ENCODE measurements at regions not wholly inside any gene's neighbourhood (a gene's known extent, or its start where the extent isn't known, plus 50 kb on each side); places are given as distances from the start of the nearest gene placed in this dataset.
"Not testable (repeated sequence)": the region's sequence is repeated elsewhere in the genome, so short reads cannot be mapped to it uniquely, and the experiment has no call there.

DNA sequence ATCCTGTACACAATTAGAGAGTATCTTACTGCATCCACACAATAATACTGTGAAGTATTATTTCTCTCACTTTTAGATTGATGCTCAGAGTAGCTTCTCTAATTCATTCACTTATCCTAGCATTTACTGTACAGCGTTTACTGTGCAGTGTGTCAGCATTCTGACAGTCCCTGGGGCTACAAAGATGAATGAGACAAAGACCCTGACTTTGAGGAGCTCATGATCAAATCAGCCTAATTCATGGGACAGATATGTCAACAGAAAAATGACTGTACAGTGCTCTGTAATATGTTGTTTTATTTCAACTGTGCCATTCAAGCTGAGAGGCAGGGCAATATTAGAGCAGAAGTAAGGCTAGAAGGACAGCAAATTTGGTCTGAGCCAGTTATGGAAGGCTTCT, 152.5 kb downstream of the ZNF648 start:
- TF ChIP-seq, protein P1, sequence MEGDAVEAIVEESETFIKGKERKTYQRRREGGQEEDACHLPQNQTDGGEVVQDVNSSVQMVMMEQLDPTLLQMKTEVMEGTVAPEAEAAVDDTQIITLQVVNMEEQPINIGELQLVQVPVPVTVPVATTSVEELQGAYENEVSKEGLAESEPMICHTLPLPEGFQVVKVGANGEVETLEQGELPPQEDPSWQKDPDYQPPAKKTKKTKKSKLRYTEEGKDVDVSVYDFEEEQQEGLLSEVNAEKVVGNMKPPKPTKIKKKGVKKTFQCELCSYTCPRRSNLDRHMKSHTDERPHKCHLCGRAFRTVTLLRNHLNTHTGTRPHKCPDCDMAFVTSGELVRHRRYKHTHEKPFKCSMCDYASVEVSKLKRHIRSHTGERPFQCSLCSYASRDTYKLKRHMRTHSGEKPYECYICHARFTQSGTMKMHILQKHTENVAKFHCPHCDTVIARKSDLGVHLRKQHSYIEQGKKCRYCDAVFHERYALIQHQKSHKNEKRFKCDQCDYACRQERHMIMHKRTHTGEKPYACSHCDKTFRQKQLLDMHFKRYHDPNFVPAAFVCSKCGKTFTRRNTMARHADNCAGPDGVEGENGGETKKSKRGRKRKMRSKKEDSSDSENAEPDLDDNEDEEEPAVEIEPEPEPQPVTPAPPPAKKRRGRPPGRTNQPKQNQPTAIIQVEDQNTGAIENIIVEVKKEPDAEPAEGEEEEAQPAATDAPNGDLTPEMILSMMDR (IDR thresholded peaks at IDR 0.05; ENCODE audit: insufficient read depth, low read depth, low read length, missing control alignments), result no peak
- DNase-seq (ENCODE audit: low read depth), result no peak
- no peak overlapping the region for H3K4me3 ChIP-seq (ENCODE audit: low read length)

DNA sequence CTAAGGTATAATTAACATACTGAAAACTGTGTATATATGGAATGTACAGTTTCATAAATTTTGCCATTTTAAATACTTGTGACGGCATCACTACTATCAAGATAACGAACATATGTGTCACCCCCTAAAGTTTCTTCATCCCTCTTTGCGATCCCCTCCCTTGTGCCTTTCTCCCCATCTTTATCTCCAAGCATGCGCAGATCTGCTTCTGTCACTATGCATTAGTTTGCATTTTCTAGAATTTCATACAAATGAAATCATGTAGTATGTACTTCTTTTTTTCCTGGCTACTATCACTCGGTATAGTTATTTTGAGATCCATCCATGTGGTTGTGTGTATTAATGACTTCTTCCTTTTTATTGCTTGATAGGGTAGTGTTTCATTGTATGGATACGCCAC, 154.9 kb downstream of the ZNF648 start:
- TF ChIP-seq, protein P1 (IDR thresholded peaks at IDR 0.05; ENCODE audit: insufficient read depth, low read depth, low read length, missing control alignments), result no peak

DNA sequence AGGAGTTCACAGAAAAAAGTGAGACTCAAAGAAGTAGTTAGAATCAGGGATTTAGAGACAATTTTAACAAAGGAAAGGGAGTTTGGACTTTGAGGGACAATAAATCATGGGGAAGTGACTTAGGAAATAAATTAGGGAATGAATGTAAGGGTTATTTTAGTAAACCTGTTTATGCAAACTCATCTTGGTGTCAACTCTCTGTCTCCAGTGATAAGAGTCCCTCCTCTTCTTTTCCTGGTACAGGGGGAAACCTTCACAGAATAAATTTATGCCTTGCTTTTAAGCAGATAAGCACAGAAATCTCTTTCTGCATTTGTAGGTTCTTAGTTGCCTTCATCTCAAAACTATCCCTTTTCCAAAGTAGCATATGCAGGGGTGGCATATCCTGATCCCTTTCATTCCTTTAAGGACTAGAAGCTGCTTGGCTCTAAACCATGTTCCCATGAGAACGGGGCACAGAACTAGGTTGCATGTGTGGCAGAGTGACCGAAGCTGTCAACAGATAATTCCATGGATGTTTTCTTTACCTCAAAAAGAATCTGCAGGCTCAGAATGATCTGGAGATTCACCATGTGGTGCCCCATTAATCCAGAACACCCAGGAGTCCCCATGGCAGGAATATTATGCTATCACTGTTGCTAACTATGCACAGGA, 155.4 kb downstream of the ZNF648 start:
- TF ChIP-seq, protein P1 (IDR thresholded peaks at IDR 0.05; ENCODE audit: insufficient read depth, low read depth, low read length, missing control alignments), result no peak
- DNase-seq (ENCODE audit: low read depth), result no peak
- H3K4me3 ChIP-seq (ENCODE audit: low read length), result no peak overlapping the region

More for the DNA sequence above, 154.9 kb downstream of the ZNF648 start:
- no peak for DNase-seq (ENCODE audit: low read depth)
- H3K4me3 ChIP-seq (ENCODE audit: low read length), result no peak overlapping the region

DNA sequence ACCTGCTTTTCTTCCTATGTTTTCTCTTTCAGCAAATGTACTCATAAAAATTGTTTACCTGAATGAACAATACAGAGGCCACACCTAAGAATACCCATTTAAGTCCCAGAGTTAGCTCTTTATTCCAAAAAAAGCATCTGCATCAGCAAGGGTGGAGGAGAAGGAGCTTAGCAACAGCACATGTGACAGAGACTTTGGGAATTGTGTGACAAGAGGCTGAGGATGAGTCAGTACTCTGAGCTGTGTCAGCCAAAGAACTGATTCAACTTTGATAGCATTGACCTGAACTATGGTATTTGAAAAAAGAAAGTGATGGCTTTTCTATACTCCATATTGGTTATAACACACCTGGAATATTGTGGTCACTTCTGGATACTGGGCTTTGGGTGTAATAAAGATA, 162.7 kb downstream of the ZNF648 start:
- TF ChIP-seq, protein P1 (IDR thresholded peaks at IDR 0.05; ENCODE audit: insufficient read depth, low read depth, low read length, missing control alignments), result no peak
- DNase-seq (ENCODE audit: low read depth), result peak; percentile 4
- H3K4me3 ChIP-seq (ENCODE audit: low read length), result no peak overlapping the region

DNA sequence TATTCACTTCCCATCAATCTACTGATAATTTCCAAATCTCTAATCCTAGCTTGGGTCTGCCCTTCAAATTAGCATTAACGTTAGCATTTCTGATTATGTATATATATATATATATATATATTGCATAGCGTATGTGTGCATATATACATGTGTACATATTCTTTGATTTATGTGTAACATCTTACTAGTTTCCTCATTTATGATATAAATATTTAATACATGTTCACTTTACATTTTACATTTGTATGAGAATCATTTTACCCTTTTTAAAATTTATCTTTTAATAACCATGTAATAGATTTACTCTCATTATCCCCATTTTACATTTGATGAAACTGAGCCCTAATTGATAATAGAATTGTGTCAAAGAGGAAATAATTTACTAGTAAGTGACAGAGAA, 164.7 kb downstream of the ZNF648 start:
- TF ChIP-seq, protein P1 (IDR thresholded peaks at IDR 0.05; ENCODE audit: insufficient read depth, low read depth, low read length, missing control alignments), result no peak
- no peak overlapping the region for H3K4me3 ChIP-seq (ENCODE audit: low read length)

DNA sequence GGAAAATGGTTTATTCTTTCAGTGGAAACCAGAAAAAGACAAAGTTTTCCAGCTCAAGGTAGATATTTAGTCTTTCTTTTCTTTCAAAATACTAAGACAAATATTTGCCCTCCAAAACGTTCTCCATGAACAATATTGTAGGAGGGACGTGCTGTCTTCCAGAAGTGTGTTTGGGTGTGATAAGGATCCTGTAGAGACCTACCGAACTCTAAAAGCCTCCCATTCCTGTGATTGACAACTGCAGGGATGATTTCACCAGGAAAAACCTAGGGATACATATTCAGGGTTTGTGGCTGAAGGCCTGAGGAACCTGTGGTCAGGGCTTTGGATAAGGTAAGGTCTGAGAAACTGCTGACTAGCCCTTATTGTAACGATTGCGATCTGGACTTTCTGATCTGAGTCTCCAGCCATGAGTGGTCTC, 167.1 kb downstream of the ZNF648 start:
- H3K4me3 ChIP-seq (ENCODE audit: low read length), result no peak overlapping the region
- TF ChIP-seq, protein P1 (IDR thresholded peaks at IDR 0.05; ENCODE audit: insufficient read depth, low read depth, low read length, missing control alignments), result no peak

More for the DNA sequence above, 164.7 kb downstream of the ZNF648 start:
- DNase-seq (ENCODE audit: low read depth), result no peak

DNA sequence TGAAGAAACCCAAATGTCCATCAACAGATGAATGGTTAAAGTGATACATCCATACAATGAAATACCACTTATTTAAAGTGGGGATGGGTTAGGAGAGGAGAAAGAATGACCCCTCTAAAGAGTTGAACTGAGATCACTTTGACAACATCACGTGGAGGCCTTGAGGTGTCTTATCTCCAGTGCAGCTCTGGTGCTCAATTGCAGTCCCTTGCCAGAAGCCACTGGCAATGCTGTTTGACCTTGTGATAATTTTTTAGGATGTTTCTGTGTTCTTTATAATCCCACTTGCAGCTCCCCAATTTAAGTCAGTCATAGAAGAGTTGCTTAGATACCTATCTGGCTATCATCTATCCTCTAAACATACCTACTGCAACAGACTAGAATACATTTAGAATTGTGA, 167.6 kb downstream of the ZNF648 start:
- no peak overlapping the region for H3K4me3 ChIP-seq (ENCODE audit: low read length)
- no peak for DNase-seq (ENCODE audit: low read depth)
- TF ChIP-seq, protein P1 (IDR thresholded peaks at IDR 0.05; ENCODE audit: insufficient read depth, low read depth, low read length, missing control alignments), result no peak

More for the DNA sequence above, 167.1 kb downstream of the ZNF648 start:
- no peak for DNase-seq (ENCODE audit: low read depth)

DNA sequence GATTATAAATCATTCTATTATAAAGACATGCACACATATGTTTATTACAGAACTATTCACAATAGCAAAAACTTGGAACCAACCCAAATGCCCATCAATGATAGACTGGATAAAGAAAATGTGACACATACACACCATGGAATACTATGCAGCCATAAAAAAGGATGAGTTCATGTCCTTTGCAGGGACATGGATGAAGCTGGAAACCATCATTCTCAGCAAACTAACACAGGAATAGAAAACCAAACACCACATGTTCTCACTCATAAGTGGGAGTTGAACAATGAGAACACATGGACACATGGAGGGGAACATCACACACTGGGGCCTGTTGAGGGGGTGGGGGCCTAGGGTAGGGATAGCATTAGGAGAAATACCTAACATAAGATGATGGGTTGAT, 168.4 kb downstream of the ZNF648 start:
- DNase-seq (ENCODE audit: low read depth); H3K4me3 ChIP-seq (ENCODE audit: low read length): not testable (repeated sequence)

All from epithelial cell of esophagus (primary cell).